ENCODE measurements at regions not wholly inside any gene's neighbourhood (a gene's known extent, or its start where the extent isn't known, plus 50 kb on each side); places are given as distances from the start of the nearest gene placed in this dataset.

DNA sequence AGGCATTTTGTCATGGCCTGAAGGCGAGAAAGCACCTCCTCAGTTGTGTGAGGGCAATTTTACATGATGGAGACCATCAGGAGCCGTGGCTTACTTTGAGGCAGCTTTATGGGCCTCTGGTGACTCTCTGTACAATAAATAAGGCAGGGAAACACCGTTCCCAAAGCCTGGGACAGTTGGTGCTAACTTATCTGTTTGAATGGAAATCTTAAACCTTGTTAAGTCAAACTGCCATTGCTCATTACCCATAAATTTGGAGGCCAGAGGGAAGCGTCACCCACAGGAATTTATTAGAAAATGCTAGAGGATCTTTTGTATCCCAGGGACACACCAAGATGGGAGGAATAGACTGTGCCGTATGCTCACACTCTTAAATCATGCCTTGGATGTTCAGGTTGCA, 1156.9 kb downstream of the BRD1 start:
- no peaks in the 10 kb centered on the region for H3K36me3 ChIP-seq (replicated peaks; ENCODE audit: control insufficient read depth, insufficient read depth, low read length)
- no peak overlapping the region for H3K4me3 ChIP-seq (ENCODE audit: insufficient read depth, low read depth, low read length)
- no peaks in the 10 kb centered on the region for H3K27me3 ChIP-seq (ENCODE audit: control insufficient read depth, insufficient read depth, low read length)
- no peak for DNase-seq

DNA sequence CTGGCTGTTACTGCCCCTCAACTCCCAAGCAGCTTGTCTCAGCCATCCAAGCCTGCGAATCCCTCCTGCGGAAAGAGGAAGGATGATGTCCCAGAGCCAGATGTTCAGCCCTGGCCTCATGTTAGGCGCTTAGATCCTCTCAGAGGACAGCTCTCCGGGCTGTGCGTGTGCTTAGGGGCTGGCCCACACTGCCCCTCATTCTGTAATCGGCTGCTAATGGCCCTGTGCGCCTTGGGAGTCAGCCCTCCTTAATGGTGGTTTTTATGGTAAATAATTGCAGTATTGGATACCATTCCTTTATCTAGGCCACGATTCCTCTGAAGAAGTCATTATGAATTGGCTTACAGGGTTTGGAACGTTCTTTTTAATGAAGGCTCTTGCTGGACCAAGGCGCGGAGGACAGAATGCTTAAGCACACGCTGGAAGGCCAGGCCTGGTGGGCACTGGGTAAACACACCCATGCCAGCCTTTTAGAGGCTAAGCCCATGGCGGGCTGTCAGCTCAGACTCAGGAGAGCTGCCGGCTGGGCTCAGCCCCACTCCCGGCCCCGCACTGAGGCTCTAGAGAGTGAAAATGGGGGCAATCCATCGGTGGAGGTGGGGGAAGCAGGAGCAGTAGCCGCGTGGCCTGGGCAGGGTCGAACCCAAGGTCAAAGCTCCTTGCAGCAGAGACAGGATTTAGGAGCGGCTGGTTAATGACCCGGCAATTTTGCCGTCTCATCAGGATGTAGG, 1157.5 kb downstream of the BRD1 start:
- DNase-seq = no peak
- Histone ChIP-seq H3K36me3 (replicated peaks; ENCODE audit: control insufficient read depth, insufficient read depth, low read length) (no peaks in the 10 kb centered on the region), H3K4me3 (ENCODE audit: insufficient read depth, low read depth, low read length) (no peak overlapping the region), H3K27me3 (ENCODE audit: control insufficient read depth, insufficient read depth, low read length) (no peaks in the 10 kb centered on the region)

DNA sequence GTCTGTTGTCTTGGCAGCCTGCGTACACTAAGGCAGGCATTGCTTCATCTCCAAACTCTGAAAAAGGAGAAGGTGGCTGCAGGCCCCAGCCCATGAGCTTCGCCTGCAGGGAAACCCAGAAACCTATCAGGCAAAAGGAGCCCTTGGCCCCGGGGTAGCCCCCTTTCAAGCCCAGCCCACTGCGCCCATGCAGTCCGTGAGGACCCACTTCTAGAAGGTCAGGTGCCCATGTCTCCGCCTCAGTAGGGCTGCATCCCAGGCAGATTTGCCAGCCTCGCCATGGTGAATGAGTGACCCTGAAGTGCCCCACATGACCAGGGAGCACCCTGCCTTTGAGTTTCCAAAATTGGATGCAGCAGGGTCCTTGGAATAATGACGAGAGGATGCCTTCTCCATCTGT, 1158.4 kb downstream of the BRD1 start:
- Histone ChIP-seq H3K36me3 (replicated peaks; ENCODE audit: control insufficient read depth, insufficient read depth, low read length) (no peaks in the 10 kb centered on the region), H3K4me3 (ENCODE audit: insufficient read depth, low read depth, low read length) (no peak overlapping the region), H3K27me3 (ENCODE audit: control insufficient read depth, insufficient read depth, low read length) (no peaks in the 10 kb centered on the region)
- no peak for DNase-seq

DNA sequence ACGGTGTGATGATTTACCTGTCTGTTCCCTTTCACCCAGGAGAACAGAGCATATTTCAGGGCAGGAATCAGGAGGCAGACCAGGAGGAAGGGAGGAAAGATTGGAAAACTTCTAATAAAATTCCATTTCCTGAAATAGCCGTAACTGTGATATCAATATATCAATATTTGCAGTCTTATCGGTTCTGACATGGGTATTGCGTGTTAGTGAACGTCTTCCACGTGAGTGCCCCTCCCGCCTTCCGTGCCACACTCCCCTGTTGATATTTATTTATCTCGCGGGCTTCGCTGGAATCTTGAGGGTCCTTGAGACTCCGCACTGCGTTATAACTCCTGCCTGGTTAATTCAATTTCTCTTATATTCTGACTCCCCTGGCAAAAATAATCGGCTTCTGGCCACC, 1160.4 kb downstream of the BRD1 start:
- no peak for DNase-seq
- Histone ChIP-seq H3K36me3 (replicated peaks; ENCODE audit: control insufficient read depth, insufficient read depth, low read length) (no peaks in the 10 kb centered on the region), H3K4me3 (ENCODE audit: insufficient read depth, low read depth, low read length) (no peak overlapping the region), H3K27me3 (ENCODE audit: control insufficient read depth, insufficient read depth, low read length) (no peaks in the 10 kb centered on the region)

DNA sequence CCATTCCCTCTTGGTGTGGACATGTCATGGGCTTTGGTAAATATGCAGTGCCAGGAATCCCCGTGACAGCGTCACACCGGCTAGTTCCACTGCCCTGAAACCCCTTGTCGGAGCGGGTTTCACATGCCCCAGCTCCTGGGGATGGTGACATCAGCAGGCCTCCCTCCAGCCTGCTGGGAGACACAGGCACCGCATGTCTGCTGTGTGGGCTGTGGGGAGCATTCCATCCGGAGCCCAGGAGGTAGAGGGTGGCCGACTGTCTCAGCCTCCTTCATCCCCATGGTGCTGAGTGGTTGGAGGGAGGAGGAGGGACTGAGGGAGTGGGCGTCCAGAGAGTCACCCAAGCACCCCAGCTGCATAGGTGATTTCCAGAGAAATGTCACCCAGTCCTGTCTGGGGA, 1161.1 kb downstream of the BRD1 start:
- Histone ChIP-seq H3K4me3 (ENCODE audit: insufficient read depth, low read depth, low read length) (no peak overlapping the region), H3K36me3 (replicated peaks; ENCODE audit: control insufficient read depth, insufficient read depth, low read length) (no peaks in the 10 kb centered on the region), H3K27me3 (ENCODE audit: control insufficient read depth, insufficient read depth, low read length) (no peaks in the 10 kb centered on the region)
- DNase-seq = no peak

DNA sequence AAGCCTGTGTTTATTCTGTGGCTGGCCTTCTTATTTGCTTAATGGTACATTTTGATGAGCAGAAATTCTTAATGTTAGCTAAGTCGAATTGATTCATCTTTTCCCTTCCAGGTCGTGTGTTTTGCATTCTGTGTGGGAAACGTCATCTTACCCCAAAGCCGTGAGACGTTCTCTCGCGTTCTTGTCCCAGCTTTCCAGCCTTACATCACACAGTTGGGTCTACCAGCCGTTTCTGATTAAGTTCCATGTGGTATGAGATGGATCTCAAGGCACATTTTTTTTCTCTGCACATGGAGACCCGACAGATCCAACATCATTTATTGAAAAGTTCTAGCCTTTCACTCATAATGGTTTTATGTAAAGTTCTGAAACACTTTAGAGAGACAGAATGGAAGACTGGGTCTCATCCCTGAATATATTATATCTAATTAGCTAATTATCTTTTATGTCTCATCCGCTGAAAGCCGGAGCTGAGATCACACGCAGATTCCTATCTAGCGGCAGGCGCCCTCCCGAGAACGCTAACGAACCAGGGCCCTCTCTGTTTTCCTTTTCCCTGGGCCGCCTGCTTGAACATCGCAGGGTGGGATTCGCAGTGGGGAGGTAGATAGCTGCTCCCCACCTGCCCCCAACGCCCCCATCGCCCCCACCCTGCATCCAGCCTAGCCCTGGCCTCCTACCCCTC, 1162.2 kb downstream of the BRD1 start:
- Histone ChIP-seq H3K4me3 (ENCODE audit: insufficient read depth, low read depth, low read length) (no peak overlapping the region), H3K36me3 (replicated peaks; ENCODE audit: control insufficient read depth, insufficient read depth, low read length) (no peaks in the 10 kb centered on the region), H3K27me3 (ENCODE audit: control insufficient read depth, insufficient read depth, low read length) (no peaks in the 10 kb centered on the region)
- no peak for DNase-seq

DNA sequence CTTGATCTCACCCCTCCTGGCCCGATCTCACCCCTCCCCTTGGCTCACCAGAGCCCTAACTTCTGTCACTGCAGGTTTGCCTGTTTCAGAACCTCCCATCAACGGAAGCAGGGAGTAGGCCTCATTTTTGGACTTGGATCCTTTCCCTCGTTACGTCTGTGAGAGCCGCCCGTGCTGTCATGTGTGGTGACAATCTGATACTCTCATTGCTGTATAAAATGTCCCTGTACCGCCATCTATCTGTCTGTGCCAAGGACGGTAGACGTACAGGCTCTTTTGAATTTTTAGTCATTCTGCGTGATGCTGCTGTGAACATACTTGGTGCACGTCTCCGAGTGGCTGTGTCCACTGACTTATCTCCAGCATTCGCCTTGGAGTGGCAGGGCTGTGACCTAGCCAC, 1163.1 kb downstream of the BRD1 start:
- DNase-seq = no peak
- H3K4me3 ChIP-seq (ENCODE audit: insufficient read depth, low read depth, low read length) = no peak overlapping the region
- H3K36me3 ChIP-seq (replicated peaks; ENCODE audit: control insufficient read depth, insufficient read depth, low read length) = no peaks in the 10 kb centered on the region
- no peaks in the 10 kb centered on the region for H3K27me3 ChIP-seq (ENCODE audit: control insufficient read depth, insufficient read depth, low read length)

DNA sequence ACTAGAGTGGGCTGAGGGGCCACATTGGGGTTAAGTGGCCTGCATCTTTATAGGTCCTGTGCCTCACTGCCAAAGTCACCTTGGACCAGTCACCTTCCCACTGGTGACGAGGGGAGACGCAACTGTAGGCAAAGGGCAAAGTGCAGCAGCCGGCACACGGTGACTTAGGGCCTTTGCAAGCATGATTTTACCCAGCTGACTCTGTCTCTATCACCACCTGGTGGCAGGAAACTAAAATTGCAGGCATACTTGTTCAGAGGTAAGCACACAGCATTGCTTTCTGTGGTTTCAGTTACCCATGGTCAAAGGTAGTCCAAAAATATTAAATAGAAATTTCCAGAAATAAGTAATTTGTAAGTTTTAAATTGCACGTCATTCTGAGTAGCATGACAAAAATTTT, 1164.4 kb downstream of the BRD1 start:
- Histone ChIP-seq H3K36me3 (replicated peaks; ENCODE audit: control insufficient read depth, insufficient read depth, low read length) (no peaks in the 10 kb centered on the region), H3K4me3 (ENCODE audit: insufficient read depth, low read depth, low read length) (no peak overlapping the region), H3K27me3 (ENCODE audit: control insufficient read depth, insufficient read depth, low read length) (no peaks in the 10 kb centered on the region)
- DNase-seq = peak; percentile 87

DNA sequence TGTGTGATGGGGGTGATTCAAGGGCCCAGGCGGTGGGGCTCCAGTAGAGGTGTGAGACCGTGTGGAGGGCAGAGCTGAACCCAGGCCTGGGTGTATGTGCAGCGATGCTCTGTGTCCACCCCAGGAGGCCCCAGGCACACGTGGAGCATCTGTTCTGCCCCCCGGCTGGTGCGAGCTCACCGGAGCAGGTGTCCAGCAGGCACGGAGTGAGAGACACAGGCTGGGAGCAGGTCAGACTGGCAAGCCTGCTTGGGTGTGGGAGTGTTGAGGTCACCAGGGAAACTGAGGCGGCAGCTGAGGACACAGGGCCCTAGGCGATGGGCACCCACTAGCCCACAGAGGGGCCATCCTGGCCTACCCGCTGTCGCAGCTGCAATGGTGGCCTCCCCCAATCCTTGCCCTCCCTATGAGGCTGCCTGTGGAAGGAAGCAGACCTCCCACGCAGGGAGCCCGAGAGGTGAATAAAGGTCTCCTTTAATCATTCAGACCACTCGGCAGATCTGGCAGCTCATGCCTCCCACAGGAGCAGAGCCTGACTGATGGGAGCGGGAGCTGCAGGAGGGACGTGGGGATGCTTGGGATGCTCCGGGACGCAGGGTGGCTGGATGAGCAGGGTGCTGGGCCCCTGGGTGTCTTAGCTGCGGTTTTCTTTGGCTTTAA, 1165.1 kb downstream of the BRD1 start:
- Histone ChIP-seq H3K36me3 (replicated peaks; ENCODE audit: control insufficient read depth, insufficient read depth, low read length) (no peaks in the 10 kb centered on the region), H3K4me3 (ENCODE audit: insufficient read depth, low read depth, low read length) (no peak overlapping the region), H3K27me3 (ENCODE audit: control insufficient read depth, insufficient read depth, low read length) (no peaks in the 10 kb centered on the region)
- DNase-seq = no peak

DNA sequence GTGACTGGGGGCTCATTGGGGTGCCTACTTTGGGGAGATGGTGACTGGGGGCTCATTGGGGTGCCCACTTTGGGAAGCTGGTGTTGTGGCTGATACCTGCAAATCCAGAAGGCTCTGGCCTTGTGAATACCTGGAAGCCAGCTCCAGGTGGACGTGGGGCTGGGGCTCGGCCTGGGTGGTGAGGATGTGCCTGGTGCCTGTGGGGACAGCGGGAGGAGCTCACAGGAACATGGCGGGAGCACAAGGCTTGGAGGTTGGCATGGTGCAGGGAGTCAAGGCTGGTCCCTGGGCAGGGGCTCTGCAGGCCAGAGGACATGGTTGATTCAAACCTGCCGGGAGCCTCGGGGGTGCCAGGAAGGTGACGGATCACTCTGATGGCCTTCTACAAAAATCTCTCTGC, 1165.7 kb downstream of the BRD1 start:
- Histone ChIP-seq H3K4me3 (ENCODE audit: insufficient read depth, low read depth, low read length) (no peak overlapping the region), H3K36me3 (replicated peaks; ENCODE audit: control insufficient read depth, insufficient read depth, low read length) (no peaks in the 10 kb centered on the region), H3K27me3 (ENCODE audit: control insufficient read depth, insufficient read depth, low read length) (no peaks in the 10 kb centered on the region)
- DNase-seq = no peak

DNA sequence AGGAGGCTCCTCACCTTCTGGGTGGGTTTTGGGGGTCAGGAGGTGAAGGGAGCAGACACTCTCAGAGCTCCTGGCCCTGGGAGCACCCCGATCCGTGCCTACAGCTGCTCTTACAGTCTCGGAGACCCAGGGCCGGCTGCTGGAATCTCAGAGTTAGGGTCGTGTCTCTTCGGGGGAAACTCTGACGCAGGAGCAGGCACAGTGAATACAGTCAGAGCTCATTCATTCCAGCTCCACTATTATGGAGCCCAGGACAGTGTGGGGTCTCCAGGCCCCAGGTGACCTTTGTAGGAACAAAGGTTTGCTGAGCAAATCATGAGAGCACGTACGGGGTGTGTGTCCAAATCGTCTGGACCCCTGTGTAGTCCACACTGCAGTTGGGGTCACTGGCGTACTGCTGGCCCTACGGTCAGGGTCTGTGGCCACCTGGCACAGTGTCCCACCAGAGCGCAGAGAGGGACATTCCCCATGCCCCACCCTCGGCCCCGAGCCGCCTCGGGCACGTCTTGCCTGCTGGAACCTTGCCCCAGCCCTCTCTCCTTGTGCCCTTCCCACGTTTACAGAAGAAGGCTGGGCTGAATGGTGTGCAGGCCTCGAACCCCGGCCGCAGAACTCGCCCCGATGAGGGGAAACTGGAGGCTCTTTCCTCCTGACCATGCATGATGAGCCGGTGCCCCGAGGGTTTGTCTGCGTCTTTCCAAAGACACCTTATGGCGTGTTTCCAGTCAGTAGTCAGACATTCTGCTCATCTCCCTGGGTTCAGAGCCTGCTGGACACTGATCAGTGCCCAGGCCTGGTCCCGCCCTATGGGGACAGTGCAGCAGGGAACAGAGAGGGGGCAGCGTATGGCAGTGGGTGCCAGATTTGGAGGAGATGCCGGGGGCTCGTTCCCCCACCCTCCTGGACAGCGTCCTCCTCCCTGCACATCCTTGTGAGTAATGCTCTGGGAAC, 1166.6 kb downstream of the BRD1 start:
- H3K4me3 ChIP-seq (ENCODE audit: insufficient read depth, low read depth, low read length) = no peak overlapping the region
- no peak for DNase-seq

DNA sequence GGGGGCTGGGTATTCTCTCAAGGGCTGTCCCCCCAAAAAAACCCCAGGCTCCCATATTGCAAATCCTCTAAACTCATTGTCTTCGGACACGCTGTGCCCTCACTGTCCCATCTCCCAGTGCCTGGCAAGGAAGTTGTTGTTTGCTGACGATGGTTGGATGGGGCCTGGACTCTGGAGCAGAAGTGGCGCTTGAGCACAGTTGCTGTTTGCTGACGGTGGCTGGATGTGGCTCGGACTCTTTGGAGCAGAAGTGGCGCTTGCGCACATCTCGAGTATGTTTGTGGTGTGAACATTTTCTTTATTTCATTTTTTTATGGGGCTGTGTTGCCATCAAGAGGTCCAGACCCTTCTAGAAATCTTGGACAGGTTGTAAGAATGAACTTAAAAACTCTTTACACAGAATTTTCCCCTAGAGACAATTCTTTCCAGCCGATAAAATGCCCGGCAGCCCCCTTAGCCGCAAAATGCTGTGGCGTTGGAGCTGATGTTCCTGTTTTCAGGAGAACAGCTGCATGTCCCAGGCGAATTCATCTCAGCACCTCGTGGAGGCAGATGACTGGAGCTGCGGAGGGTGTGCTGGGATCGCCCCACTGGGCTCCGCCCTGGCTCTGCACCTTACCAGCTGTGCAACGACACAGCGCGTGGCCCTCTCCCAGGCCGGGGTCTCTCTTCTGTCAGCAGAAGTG, 1167.4 kb downstream of the BRD1 start:
- DNase-seq = no peak
- Histone ChIP-seq H3K36me3 (replicated peaks; ENCODE audit: control insufficient read depth, insufficient read depth, low read length) (no peaks in the 10 kb centered on the region), H3K4me3 (ENCODE audit: insufficient read depth, low read depth, low read length) (no peak overlapping the region), H3K27me3 (ENCODE audit: control insufficient read depth, insufficient read depth, low read length) (no peaks in the 10 kb centered on the region)

More for the DNA sequence above, 1166.6 kb downstream of the BRD1 start:
- Histone ChIP-seq H3K27me3 (ENCODE audit: control insufficient read depth, insufficient read depth, low read length) (no peaks in the 10 kb centered on the region), H3K36me3 (replicated peaks; ENCODE audit: control insufficient read depth, insufficient read depth, low read length) (no peaks in the 10 kb centered on the region)

DNA sequence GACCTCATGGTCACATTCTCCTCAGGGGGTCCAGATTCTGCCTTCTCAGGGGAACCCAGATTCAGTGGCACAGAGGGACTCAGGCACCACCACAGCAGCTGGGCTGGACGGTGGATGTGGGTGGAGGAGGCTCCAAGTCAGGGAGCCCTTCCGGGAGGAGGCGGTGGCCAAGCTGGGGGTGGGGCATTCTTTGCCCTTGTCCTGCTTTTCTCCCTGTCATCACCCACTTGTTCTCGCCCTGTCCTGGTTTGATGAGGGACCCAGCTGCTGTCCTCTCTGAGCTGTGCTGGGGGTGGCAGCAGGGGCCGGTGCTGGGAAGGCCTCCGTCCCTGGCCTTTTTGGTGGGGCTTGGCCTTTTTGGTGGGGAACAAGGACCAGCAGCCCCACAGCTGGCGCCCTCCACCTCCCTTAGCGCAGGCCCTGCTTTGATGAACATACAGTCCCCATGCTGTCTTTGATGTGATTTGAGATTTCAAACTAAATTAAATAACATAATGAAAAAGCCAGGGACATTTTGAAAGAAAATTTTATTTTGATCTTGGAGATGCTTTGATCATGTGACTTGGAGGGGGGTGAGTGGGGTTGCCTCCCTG, 1168.2 kb downstream of the BRD1 start:
- no peaks in the 10 kb centered on the region for H3K27me3 ChIP-seq (ENCODE audit: control insufficient read depth, insufficient read depth, low read length)
- H3K36me3 ChIP-seq (replicated peaks; ENCODE audit: control insufficient read depth, insufficient read depth, low read length) = no peaks in the 10 kb centered on the region
- DNase-seq = peak; percentile 68
- H3K4me3 ChIP-seq (ENCODE audit: insufficient read depth, low read depth, low read length) = no peak overlapping the region

DNA sequence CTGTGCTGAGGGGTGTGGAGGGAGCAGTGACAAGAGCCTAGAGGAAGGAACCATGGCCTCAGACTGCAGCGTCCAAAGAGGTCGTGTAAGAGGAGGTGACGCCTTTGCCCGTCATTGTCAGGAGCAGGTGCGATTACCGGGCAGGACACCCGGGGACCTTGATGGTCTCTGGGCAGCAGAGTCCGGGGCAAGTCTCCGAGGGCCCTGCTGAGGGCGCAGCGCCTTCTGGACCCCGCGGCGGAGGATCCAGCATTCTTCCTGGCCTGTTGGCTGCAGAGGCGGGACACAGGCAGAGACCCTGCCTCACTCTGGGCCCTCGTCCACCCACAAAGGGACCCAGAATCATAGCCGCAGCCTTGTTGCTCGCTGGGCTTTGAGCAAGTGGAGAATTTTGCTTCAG, 1168.8 kb downstream of the BRD1 start:
- no peak for DNase-seq

More for the DNA sequence above, 1168.8 kb downstream of the BRD1 start:
- no peaks in the 10 kb centered on the region for H3K27me3 ChIP-seq (ENCODE audit: control insufficient read depth, insufficient read depth, low read length)
- H3K4me3 ChIP-seq (ENCODE audit: insufficient read depth, low read depth, low read length) = no peak overlapping the region
- H3K36me3 ChIP-seq (replicated peaks; ENCODE audit: control insufficient read depth, insufficient read depth, low read length) = no peaks in the 10 kb centered on the region

Measured in H7 (cell line).